ENCODE measurements at regions not wholly inside any gene's neighbourhood (a gene's known extent, or its start where the extent isn't known, plus 50 kb on each side); places are given as distances from the start of the nearest gene placed in this dataset.

DNA sequence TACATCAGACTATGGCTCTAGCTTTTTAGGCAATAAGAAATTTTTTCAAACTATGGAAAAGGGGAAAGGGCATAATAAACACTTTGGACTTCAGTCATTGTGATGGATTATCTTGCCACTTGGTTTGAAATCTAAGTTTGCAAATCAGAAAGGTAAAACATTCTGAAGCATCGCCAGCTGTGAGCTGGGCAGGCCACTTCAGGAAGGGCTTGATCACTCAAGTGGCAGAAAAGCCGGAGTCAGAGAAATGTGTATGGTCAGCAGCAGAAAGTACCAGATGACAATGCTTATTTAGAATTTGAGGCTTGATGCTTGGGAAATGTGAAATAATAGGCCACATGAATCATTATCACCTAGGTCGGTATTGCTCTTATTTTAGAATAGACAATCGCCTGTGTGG, 79.7 kb downstream of the ZNF648 start:
- TF ChIP-seq, protein P1, sequence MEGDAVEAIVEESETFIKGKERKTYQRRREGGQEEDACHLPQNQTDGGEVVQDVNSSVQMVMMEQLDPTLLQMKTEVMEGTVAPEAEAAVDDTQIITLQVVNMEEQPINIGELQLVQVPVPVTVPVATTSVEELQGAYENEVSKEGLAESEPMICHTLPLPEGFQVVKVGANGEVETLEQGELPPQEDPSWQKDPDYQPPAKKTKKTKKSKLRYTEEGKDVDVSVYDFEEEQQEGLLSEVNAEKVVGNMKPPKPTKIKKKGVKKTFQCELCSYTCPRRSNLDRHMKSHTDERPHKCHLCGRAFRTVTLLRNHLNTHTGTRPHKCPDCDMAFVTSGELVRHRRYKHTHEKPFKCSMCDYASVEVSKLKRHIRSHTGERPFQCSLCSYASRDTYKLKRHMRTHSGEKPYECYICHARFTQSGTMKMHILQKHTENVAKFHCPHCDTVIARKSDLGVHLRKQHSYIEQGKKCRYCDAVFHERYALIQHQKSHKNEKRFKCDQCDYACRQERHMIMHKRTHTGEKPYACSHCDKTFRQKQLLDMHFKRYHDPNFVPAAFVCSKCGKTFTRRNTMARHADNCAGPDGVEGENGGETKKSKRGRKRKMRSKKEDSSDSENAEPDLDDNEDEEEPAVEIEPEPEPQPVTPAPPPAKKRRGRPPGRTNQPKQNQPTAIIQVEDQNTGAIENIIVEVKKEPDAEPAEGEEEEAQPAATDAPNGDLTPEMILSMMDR (conservative IDR thresholded peaks at IDR 0.05): no peak
- no peak for TF ChIP-seq EZH2 (IDR thresholded peaks at IDR 0.05; ENCODE audit: low read depth)
